HG02981 (cell line): ENCODE measurements at regions not wholly inside any gene's neighbourhood (a gene's known extent, or its start where the extent isn't known, plus 50 kb on each side); places are given as distances from the start of the nearest gene placed in this dataset.
"Not testable (repeated sequence)": the region's sequence is repeated elsewhere in the genome, so short reads cannot be mapped to it uniquely, and the experiment has no call there.

ENCODE experiments used
- ATAC-seq: cut with Tn5 transposase; IDR thresholded peaks from one replicate; pipeline ENCODE4 v1.9.1; 2021; ENCODE audit warnings: mild to moderate bottlenecking, moderate library complexity; ENCODE audit not compliant: unreplicated experiment

DNA sequence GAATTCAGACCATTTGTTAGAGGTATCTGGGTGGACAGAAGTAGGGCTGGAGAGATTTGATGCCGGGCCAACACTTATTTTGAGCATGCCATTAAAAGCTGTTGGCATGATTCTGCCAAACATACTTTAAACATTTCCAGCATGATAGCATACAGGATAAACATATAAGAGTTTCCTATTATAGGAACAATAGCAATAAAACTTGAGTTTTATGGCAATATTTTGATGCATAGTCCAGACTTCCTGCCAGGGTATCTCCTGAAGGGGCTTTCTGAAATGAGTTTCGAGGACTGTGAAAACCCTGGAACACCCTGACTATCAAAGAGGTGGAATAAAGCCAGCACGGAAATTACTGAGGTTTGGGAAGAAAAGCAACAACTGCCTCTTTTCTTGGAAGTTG lies 1398.0 kb upstream of the NXPH2 start:
- ATAC-seq = no peak

DNA sequence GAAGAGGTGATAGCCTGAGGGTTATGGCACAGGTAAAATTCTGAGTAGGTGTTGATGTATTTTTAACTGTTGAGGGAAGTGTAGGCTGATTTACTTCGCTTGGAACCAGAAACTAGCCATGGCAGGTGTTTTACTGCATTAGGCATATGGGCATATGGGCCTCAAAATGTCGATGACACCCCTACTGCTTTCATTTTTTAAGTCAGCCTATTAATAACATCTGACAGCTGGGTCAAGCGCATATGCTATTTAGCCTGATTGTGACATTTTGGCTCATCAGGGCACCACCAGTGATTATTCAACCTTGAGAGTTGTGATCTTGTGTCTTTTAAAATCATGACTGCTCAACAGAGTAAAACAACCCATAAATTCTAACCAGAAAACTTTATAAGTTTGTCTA lies 1396.9 kb upstream of the NXPH2 start:
- no peak for ATAC-seq

DNA sequence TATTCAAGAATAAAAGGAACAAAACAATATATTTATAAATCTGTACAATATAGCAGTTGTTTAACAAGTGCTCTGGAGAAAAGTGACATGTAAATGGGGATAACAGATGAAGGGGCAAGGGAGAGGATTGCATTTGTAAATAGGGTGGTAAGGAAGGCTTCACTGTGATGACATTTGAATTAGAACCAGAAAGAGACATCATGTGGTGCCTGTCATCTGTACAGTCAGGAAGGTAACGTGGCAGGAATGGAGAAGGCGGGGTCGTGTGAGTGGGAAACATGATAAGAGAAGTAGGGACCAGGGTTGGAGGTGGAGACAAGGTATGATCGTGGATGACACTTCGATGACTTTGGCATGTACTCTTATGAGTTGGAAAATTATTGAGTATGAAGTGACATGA lies 1393.6 kb upstream of the NXPH2 start:
- no peak for ATAC-seq

DNA sequence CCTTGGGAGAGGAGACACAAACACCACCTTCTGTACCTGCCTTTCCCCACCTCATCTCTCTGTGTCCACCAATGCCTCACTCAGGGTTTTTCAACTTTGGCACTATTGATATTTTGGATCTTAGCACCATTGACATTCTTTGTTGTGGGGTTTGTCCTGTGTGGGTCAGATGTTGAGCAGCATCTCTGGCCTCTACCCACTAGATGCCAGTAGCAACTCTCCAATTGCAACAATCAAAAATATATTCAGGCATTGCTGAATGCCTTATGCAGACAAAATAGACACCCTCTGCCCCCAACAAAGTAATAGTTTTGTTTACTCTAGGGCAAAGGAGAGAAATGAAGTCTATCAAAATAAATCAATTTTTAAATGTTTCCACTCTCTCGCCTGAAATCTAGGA lies 1384.3 kb upstream of the NXPH2 start:
- ATAC-seq = no peak

DNA sequence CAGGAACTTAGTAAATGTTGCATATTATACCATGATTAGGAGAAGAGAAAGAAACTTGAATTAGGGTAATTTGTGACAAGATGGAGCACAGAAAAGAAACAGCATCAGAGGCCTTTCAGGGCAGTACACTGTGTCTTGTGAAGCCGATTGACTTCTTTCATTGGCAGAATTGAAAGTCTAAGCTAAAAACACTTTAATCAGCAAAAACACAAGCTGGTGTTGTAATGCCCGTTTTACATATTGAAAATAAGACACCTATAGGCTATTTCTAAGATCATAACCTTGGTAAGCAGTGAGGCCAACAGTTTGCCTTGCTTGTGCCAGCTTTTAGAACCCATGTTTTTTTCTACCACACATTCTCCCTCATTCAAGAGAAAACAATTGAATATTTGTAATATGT lies 1378.1 kb upstream of the NXPH2 start:
- ATAC-seq = no peak

DNA sequence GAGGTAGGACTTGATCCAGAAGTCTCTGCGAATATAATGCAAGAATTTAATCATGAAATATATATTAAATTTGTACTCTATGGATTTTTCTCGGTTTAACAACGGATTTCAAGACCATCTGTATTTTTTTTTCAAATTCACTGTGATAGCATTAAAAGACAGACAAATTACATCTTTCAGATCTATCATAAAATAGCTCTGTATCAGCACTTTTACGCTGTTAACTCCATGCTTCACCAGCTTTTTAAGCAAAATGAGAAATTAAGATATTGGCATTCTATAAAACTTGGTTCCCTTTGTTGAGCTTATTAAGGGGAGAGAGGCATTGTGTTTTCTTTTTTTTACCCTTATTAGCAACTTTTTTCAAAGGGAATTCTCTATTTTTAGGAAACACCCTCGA lies 1377.6 kb upstream of the NXPH2 start:
- no peak for ATAC-seq

DNA sequence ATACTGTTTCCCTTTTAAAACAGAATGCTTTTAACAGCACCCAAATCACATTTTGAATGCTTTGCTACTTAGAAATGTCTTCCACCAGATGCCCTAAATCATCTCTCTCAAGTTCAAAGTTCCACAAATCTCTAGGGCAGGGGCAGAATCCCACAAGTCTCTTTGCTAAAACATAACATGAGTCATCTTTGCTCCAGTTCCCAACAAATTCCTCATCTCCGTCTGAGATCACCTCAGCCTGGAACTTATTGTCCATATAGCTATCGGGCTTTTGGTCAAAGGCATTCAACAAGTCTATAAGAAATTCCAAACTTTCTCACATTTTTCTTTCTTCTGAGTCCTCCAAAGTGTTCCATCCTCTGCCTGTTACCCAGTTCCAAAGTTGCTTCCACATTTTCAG lies 1374.5 kb upstream of the NXPH2 start:
- no peak for ATAC-seq

DNA sequence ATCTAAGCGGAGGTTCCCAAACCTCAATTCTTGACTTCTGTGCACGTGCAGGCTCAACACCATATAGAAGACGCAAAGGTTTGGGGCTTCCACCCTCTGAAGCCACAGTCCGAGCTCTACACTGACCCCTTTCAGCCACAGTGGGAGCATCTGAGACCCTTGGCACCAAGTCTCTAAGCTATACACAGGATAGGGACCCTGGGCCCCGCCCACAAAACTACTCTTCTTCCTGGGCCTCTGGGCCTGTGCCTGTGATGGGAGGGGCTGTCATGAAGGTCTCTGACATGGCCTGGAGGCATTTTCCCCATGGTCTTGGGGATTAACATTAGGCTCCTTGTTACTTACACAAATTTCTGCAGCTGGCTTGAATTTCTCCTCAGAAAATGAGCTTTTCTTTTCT lies 1374.1 kb upstream of the NXPH2 start:
- no peak for ATAC-seq

DNA sequence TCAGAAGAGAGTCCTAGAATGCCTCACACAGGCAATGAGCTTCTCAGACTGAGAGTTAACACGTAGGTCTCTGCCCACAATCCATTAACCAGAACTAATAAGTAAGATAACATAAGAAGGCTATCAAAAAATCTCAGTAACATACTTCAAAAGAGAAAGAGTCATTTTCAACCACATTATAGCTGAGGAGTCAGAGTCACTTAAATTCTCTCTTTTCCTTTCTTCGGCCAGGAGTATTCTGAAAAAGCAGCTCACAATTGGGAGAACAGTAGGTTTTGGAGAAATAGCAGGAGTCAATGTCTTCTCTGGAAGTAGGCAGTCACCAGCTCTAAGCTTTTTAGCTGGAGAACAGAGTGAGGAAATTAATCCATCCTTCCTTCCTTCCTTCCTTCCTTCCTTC lies 1364.4 kb upstream of the NXPH2 start:
- ATAC-seq = no peak

DNA sequence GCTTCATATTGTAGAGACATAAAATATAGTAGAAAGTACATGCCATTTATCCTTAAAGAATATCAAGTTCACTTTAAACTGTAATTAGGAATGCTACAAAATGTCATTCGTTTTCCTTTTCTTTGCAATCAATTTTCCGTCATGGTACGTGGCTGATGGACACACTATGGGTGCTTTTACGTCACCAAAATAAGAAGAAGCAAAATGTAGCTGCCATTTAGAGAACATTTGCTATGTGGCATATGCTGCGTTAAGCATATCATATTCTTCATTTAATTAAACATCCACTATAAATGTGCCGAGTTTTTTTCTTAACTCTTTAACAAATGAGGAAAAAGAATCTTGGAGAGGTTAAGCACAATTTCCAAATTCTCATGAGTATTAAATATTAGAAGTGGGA lies 1358.5 kb upstream of the NXPH2 start:
- ATAC-seq = no peak

DNA sequence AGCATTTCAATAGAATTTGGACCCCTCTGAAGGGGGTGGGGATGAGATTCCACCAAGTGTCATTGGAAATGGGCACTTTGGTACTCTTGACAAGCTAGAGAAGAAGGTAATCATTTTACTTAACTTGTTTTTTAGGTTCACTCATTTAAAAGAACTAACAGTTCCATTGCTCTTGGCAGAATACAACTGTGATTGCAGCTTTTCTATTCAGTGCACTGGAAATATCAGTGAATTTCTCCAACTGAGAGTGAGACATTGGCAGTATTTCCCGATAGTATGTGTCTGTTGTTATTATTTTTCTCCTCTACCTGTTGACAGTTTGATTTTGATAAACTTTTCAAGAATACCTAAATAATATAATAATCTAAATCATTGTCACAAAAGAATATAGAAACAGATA lies 1356.7 kb upstream of the NXPH2 start:
- no peak for ATAC-seq

DNA sequence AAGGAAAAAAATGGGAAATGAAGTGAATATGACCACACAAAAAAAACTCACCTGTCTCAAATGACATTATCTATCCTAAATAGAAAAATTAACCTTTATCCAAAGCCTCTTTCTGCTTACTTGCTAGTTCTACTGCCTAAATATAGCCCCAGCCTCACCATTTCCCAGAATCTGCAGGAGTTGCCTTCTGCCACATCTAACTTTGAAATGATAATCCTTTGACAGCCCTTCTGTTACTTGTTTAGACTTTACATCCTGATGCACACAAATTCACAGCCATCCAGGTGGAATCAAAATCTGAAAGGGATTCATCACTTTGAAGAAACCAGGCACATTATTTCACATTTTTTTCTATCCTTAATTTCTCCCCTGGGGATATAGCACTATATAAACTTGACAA lies 1356.2 kb upstream of the NXPH2 start:
- no peak for ATAC-seq

DNA sequence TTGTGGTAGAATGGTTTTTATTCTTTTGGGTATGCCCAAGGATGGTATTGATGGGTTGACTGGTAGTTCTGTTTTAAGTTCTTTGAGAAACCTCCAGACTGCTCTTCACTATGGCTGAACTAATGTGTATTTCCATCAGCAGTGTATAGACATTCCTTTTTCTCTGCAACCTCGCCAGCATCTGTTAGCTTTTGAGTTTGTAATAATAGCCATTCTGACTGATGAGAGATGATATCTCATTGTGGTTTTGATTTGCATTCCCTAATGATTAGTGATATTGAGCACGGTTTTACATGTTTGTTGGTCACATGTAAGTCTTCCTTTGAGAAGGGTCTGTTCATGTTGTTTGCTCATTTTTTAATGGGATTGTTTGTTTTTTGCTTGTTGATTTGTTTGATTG lies 1348.7 kb upstream of the NXPH2 start:
- no peak for ATAC-seq

DNA sequence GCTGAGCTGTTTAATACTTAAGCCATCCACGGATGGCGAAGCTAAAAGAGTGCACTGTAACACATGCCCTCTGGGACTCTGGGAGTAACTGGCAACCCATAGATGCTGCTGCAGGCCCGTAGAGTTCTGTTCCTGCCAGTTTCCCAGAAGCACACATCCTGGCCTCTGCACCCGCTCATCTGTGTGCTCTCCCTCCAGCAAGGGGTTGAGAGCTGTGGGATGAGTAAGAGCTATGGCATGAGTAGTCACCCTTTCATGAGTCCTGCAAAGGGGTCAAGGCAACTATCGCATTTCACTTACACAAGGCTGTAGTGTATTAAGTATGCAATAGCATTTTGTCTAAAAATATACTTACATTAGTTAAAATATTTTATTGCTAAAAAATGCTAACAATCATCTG lies 1341.8 kb upstream of the NXPH2 start:
- ATAC-seq = no peak

DNA sequence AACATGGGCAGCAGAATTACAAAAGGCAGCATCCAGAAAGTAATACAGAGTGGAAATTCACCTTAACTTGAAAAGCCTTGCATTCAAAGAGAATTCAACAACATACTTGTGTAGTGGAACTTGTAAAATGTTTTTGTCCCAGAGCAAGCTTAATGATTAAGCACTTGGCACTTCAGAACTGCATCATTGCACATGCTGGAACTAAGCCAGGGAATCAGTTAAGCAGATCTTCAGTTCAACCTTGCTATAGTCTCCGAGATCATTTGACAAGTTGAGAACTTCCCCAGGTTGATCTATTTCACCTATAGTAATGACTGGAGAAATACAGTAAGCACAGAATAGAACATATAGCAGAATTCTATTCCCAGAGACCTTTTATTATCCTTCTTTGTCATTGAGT lies 1337.2 kb upstream of the NXPH2 start:
- ATAC-seq = no peak

DNA sequence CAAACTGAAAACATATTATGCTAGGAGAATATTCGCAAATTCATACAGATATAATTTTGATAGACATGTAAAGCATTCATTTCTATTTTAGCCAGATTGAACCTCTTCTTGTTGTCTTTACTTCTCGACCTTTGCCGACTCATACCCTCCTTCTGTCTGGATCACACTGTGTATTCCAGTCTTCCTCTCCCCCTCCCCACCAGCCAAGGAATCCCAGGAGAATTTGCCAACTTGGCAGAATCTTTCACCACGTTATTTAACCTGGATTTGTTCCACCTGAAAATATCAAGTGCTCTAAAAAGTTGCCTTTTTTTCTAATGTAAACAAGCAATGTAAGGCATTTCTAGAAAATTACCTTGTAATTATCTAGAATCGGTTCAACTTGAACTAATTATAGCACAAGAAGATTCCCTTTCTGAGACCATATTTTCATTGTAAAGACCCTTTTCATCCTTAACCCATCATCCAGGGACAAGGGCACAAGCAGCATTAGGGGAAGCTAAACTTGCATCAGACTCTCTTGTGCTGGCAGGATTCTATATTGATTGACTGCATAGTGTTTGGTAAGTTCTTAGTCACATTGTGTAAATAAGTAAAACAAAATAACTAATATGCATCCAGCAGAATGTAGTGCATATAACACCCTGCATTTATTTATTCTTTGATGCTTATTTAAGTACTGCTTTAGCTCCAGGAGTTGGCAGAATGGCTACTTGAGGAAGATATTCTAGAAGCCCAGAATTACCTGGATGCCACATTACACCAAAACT lies 1328.7 kb upstream of the NXPH2 start:
- no peak for ATAC-seq

DNA sequence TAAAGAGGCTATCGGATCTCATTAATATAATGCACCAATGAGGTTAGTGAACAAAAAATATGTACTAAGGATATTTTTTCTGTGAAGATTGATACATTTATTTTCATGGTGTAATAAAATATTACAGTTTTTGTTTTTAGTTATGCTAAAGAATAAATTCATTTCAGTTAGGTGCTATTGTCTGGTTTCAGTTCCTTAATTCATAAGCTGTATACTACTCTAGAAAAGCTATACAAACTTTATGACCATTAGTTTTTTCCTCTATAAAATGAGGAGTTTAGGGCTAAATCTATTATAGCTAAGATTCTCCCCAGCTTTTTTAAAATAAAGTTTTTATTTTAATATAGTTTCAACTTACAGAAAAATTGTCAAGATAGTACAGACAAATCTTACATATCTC lies 1311.7 kb upstream of the NXPH2 start:
- no peak for ATAC-seq

DNA sequence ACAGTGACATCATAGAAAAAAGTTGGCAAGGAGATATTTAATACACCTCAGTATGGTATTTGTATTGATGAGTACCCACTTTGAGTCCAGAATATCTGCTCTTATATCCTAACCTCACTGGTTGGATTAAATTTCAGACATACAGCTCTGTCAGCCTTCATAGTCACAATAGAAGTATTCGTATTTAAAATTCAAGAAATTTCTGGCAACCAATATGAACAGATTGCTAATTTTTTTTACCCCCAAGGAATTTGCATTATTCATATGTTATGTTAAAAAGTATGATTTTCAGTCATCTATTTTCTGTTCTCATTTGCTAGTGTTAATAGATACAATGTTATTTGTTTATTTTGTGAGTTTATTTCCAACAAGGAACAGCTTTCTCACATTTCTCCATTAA lies 1306.8 kb upstream of the NXPH2 start:
- ATAC-seq = no peak

DNA sequence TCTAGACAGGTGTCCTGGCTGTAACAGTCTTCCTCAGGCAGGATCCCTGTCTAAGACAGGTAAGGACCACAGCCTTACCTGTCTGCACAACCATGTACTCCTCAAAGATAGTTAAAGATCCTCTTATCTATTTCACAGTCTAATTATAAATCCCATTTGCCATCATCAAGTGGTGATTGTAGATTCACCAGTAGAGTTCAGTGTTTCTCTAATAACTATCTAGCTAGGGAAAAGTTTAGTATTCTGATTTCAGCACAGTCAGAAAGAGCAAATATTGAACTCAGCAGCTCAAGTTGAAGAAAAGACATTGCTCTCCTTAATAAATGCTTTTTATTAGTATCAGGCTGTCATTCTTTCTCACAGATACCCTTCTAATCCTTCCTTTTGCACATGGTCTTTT lies 1305.5 kb upstream of the NXPH2 start:
- ATAC-seq = no peak

DNA sequence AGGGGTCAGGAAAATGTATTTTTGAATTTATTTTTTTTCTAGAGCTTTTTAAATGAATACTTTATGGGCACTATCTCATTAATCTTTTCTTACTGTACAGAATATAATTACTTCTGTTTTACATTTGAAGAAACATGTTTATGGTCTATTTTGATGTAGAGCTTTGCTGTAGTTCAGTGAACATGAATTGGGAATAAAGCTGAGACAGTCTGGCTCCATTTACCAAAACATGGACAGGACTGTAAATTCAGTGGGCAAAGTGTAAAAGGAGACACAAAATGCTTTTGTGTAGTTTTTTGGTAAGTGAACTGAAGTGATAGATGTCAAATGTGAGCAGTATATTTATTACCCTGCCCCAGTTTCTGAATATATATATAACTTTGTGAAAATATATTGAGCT lies 1298.8 kb upstream of the NXPH2 start:
- no peak for ATAC-seq

DNA sequence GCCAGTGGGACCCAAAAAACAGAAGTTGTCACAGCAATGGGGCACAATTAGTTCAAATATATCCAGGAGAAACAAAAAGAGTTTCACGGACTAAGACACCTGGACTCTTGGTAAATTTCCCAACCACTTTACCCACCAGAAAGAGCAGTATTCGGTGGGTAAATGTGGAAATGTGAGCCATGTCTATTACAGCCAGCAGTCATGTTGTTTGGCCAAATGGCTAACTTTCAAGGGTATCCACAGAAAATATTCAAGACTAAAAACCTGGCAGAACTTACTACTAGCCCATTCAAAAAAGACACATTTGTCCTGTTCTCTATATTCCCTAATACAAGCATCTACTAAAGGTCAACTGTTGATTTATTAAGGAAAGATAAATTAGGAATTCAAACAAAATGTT lies 1296.0 kb upstream of the NXPH2 start:
- no peak for ATAC-seq

DNA sequence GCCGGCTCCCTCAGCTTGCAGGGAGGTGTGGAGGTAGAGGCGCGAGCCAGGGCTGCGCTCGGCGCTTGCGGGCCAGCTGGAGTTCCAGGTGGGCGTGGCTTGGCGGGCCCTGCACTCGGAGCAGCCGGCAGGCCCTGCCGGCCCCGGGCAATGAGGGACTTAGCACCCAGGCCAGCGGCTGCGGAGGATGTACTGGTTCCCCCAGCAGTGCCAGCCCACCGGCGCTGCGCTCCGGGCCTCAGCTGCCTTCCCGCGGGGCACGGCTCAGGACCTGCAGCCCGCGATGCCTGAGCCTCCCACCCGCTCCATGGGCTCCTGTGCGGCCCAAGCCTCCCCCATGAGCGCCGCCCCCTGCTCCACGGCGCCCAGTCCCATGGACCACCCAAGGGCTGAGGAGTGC lies 1293.6 kb upstream of the NXPH2 start:
- ATAC-seq = not testable (repeated sequence)

DNA sequence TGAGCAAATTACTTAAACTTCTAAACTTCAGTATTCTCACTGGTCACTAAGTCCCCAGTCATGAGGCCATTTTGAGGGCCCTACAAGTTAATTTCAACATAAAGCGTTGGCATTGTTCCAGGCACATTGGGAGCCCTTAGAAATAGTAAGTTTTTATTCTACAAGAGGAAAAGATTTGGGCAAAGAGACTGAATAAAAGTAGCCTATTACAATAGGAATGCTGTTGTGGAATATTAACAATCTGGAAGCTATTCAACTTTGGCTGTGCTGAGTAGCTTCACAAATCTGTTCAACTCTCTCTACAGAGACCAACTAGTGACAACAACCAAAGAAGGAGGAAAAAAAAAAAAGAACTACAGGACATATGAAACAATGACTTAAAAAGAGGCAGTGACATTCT lies 1287.5 kb upstream of the NXPH2 start:
- no peak for ATAC-seq
